Neuron (in vitro differentiated cells): ENCODE measurements at regions not wholly inside any gene's neighbourhood (a gene's known extent, or its start where the extent isn't known, plus 50 kb on each side); places are given as distances from the start of the nearest gene placed in this dataset.

Experiments used
- H2AFZ ChIP-seq: one replicate; pipeline ENCODE4 v1.6.1; 2013; ENCODE audit warnings: low read depth, mild to moderate bottlenecking, inconsistent platforms, low read length, moderate library complexity
- H3K27me3 ChIP-seq: one replicate; pipeline ENCODE4 v1.6.1; 2013; ENCODE audit warnings: low read length; ENCODE audit not compliant: insufficient read depth
- H3K36me3 ChIP-seq: one replicate; pipeline ENCODE4 v1.6.1; 2013; ENCODE audit warnings: low read length; ENCODE audit not compliant: insufficient read depth
- H3K4me1 ChIP-seq: one replicate; pipeline ENCODE4 v1.6.1; 2013; ENCODE audit warnings: low read length; ENCODE audit not compliant: insufficient read depth
- H3K4me3 ChIP-seq: 2 replicates; pipeline ENCODE4 v1.5.1; 2013; ENCODE audit warnings: mild to moderate bottlenecking, low read length, moderate library complexity
- H3K9me3 ChIP-seq: one replicate; pipeline ENCODE4 v1.6.1; 2013; ENCODE audit warnings: low read length

GRCh38 chr15:97806766-97807165 is 153.7 kb upstream of the ARRDC4 start:
- no peaks in the 10 kb centered on the region for H3K36me3 ChIP-seq
- H2AFZ ChIP-seq = no peak overlapping the region
- no peaks in the 10 kb centered on the region for H3K4me1 ChIP-seq
- H3K4me3 ChIP-seq = no peak overlapping the region
- H3K9me3 ChIP-seq = no peaks in the 10 kb centered on the region
- no peaks in the 10 kb centered on the region for H3K27me3 ChIP-seq

DNA sequence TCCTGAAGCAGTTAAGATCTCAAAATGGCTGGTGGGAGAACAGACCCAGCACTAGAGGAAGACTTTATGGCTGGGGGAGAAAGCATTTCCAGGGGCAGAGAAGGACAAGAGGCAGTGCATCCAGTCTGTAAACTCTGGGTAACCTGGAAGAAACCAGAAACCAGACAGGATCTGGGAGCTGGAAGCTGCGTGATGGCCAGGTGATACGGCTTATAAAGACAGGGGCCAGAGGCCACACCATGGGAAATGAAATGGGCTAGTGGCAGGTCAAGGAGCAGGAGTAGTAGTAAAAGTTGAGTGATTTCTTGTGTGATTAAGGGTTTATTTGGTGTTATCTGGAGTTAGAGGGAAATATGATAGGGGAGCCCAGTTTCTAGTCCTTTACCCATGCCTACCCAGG is 144.7 kb upstream of the ARRDC4 start:
- Histone ChIP-seq H3K36me3 (no peaks in the 10 kb centered on the region), H3K4me3 (no peak overlapping the region), H3K9me3 (no peaks in the 10 kb centered on the region), H2AFZ (no peak overlapping the region), H3K4me1 (no peaks in the 10 kb centered on the region), H3K27me3 (no peaks in the 10 kb centered on the region)

- Histone ChIP-seq H3K36me3 (no peaks in the 10 kb centered on the region), H3K9me3 (no peaks in the 10 kb centered on the region), H3K4me1 (no peaks in the 10 kb centered on the region), H3K27me3 (no peaks in the 10 kb centered on the region), H2AFZ (no peak overlapping the region), H3K4me3 (no peak overlapping the region)
Measured at GRCh38 chr15:97817276-97817890, 143.1 kb upstream of the ARRDC4 start.

GRCh38 chr15:97836003-97836402 is 124.5 kb upstream of the ARRDC4 start:
- Histone ChIP-seq H3K27me3 (no peaks in the 10 kb centered on the region), H3K4me3 (no peak overlapping the region), H3K9me3 (no peaks in the 10 kb centered on the region), H3K4me1 (no peaks in the 10 kb centered on the region), H3K36me3 (no peaks in the 10 kb centered on the region), H2AFZ (no peak overlapping the region)

DNA sequence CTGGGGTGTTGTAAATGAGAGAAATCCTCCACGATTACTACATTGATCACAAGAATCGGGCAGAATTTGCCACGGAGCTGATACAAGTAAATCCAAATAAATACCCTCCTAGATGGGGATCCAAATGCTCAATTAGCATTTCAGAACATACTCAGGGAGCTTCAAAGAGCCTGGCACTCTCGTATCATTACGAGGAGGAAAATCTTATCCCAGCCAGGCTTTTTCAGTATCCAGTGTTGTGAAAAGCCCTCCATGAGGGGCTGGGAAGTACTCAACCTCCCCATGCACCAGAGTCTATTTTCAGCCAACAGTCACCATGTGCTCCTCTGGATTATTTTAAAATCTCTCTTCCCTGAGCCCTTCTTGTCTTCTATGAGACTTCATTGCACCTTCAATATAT is 122.6 kb upstream of the ARRDC4 start:
- Histone ChIP-seq H3K36me3 (no peaks in the 10 kb centered on the region), H3K4me3 (no peak overlapping the region), H3K27me3 (no peaks in the 10 kb centered on the region), H3K9me3 (no peaks in the 10 kb centered on the region), H2AFZ (no peak overlapping the region), H3K4me1 (no peaks in the 10 kb centered on the region)

DNA sequence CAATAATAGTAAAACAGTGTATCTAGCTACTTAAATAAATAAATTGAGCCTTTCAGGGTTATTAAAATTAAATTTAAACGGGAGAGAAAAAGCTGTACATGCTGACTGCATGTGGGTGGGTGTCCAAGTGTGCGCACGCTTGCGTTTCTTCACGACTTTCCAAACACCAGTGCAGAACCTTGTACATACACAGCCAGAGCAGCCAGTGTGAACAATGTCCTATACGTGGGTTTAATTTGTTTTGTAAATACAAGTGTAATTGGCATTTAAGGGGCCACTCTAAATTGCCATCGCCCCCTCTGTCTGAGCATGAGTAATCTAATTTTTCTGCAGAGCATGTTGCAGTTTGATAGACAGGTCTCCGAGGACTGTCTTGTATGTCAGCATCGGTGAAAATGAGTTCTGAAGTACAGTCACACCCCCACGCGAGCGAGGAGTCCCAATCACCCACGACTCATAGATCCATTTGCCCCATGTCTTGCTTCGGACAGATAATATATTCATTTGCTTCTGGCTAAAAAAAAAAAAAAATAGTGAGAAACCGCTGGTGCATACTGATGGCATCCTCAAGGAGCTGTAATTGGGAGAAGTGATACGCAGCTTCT is 121.8 kb upstream of the ARRDC4 start:
- H3K4me1 ChIP-seq = no peaks in the 10 kb centered on the region
- H3K9me3 ChIP-seq = no peaks in the 10 kb centered on the region
- no peaks in the 10 kb centered on the region for H3K36me3 ChIP-seq
- H3K27me3 ChIP-seq = no peaks in the 10 kb centered on the region
- H3K4me3 ChIP-seq = no peak overlapping the region
- no peak overlapping the region for H2AFZ ChIP-seq

DNA sequence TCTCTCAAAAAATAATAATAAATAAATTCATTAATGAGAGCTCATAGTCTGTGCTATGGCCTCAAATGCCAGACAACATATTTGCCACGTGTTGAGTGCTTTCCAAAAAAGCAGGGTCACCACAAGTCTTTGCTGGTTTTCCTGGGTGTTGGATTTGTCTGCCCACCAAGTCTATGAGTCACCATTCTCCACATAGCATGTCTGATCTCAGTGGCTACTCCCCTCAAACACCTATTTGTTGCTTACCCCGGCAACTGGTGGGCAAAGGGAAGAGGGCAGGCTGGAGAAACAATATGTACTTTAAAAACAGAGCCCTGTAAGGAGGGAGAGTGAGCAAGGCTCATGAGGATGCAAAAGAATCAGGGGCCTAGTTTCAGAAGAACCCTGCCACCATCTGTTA is 120.0 kb upstream of the ARRDC4 start:
- Histone ChIP-seq H3K4me3 (no peak overlapping the region), H3K9me3 (no peaks in the 10 kb centered on the region), H2AFZ (no peak overlapping the region), H3K27me3 (no peaks in the 10 kb centered on the region), H3K36me3 (no peaks in the 10 kb centered on the region), H3K4me1 (no peaks in the 10 kb centered on the region)

- Histone ChIP-seq H3K27me3 (no peaks in the 10 kb centered on the region), H3K9me3 (no peaks in the 10 kb centered on the region), H3K4me1 (no peaks in the 10 kb centered on the region), H3K4me3 (no peak overlapping the region), H2AFZ (no peak overlapping the region), H3K36me3 (no peaks in the 10 kb centered on the region)
Measured at GRCh38 chr15:97841558-97841957, 118.9 kb upstream of the ARRDC4 start.

GRCh38 chr15:97849183-97849582 is 111.3 kb upstream of the ARRDC4 start:
- no peaks in the 10 kb centered on the region for H3K9me3 ChIP-seq
- no peaks in the 10 kb centered on the region for H3K36me3 ChIP-seq
- H3K4me1 ChIP-seq = no peaks in the 10 kb centered on the region
- H2AFZ ChIP-seq = no peak overlapping the region
- H3K27me3 ChIP-seq = no peaks in the 10 kb centered on the region
- H3K4me3 ChIP-seq = no peak overlapping the region

- Histone ChIP-seq H2AFZ (no peak overlapping the region), H3K36me3 (no peaks in the 10 kb centered on the region), H3K4me1 (no peaks in the 10 kb centered on the region), H3K27me3 (no peaks in the 10 kb centered on the region), H3K4me3 (no peak overlapping the region), H3K9me3 (no peaks in the 10 kb centered on the region)
Measured at GRCh38 chr15:97858296-97858695, 102.2 kb upstream of the ARRDC4 start.

- Histone ChIP-seq H3K4me3 (no peak overlapping the region), H3K36me3 (no peaks in the 10 kb centered on the region), H2AFZ (no peak overlapping the region), H3K4me1 (no peaks in the 10 kb centered on the region), H3K27me3 (no peaks in the 10 kb centered on the region), H3K9me3 (no peaks in the 10 kb centered on the region)
Measured at GRCh38 chr15:97861529-97862260, 98.8 kb upstream of the ARRDC4 start.

- Histone ChIP-seq H2AFZ (no peak overlapping the region), H3K4me3 (no peak overlapping the region), H3K9me3 (no peaks in the 10 kb centered on the region), H3K27me3 (no peaks in the 10 kb centered on the region), H3K36me3 (no peaks in the 10 kb centered on the region), H3K4me1 (no peaks in the 10 kb centered on the region)
Measured at GRCh38 chr15:97866959-97867358, 93.5 kb upstream of the ARRDC4 start.

DNA sequence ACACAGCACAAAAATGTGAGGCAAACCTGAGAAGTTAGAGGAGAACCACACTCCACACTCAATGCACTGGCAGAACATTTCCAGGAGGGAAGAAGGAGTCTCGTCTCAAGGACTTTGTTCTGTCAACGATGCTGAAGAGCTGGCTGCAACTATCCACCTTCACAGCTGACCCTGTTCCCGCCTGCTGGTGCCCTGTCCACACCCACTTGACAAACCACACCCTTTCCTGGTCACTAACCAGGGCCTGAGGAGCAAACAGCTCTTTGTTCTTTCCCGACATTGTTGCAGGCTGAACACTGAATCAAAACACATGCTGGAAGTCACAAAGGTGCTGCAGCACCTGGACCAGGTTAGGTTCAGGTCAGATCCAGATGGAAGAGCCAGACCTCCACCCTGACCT is 92.6 kb upstream of the ARRDC4 start:
- no peaks in the 10 kb centered on the region for H3K9me3 ChIP-seq
- H3K4me1 ChIP-seq = no peaks in the 10 kb centered on the region
- no peaks in the 10 kb centered on the region for H3K36me3 ChIP-seq
- no peak overlapping the region for H3K4me3 ChIP-seq
- H2AFZ ChIP-seq = no peak overlapping the region
- H3K27me3 ChIP-seq = no peaks in the 10 kb centered on the region
